HEK293 (cell line): ENCODE measurements at regions not wholly inside any gene's neighbourhood (a gene's known extent, or its start where the extent isn't known, plus 50 kb on each side); places are given as distances from the start of the nearest gene placed in this dataset.

Source experiments
- CTCF ChIP-seq: fragments of 450-650 bp; formaldehyde crosslinking; IDR thresholded peaks from 2 replicates; pipeline ENCODE4 v1.5.1; 2016; ENCODE audit warnings: missing biosample characterization, missing genetic modification characterization
- KLF7 ChIP-seq: fragments of 450-650 bp; formaldehyde crosslinking; IDR thresholded peaks from 2 replicates; pipeline ENCODE4 v1.5.1; 2016; ENCODE audit warnings: missing biosample characterization, missing genetic modification characterization, borderline replicate concordance
- MYNN ChIP-seq: fragments of 450-650 bp; formaldehyde crosslinking; IDR thresholded peaks from 2 replicates; pipeline ENCODE4 v1.5.1; 2016; ENCODE audit warnings: missing biosample characterization, missing genetic modification characterization, borderline replicate concordance
- TCF7L2 ChIP-seq: IDR thresholded peaks from 2 replicates; pipeline ENCODE4 v1.6.1; 2011; ENCODE audit warnings: low read depth, mild to moderate bottlenecking, inconsistent platforms, low read length, moderate library complexity, borderline replicate concordance
- ZBTB8A ChIP-seq: fragments of 450-650 bp; formaldehyde crosslinking; IDR thresholded peaks from 2 replicates; pipeline ENCODE4 v1.5.1; 2016; ENCODE audit warnings: missing biosample characterization, missing genetic modification characterization
- ZNF169 ChIP-seq: fragments of 450-650 bp; formaldehyde crosslinking; IDR thresholded peaks from 2 replicates; pipeline ENCODE4 v1.5.1; 2016; ENCODE audit warnings: missing biosample characterization, missing genetic modification characterization
- ZNF24 ChIP-seq: fragments of 450-650 bp; formaldehyde crosslinking; IDR thresholded peaks from 2 replicates; pipeline ENCODE4 v1.5.1; 2016; ENCODE audit warnings: missing biosample characterization, missing genetic modification characterization
- ZNF274 ChIP-seq, 2 experiments: fragments of 200-500 bp in 1 of 2; fragments of 450-650 bp in 1 of 2; sonication (Bioruptor generic) in 1 of 2; formaldehyde crosslinking in 1 of 2; IDR thresholded peaks; 2 replicates each; pipeline versions ENCODE4 v1.5.1 to v1.6.1; 2014 to 2016; ENCODE audit warnings: borderline replicate concordance in 1 of 2, inconsistent platforms in 1 of 2, low read length in 1 of 2, missing biosample characterization in 1 of 2, missing genetic modification characterization in 1 of 2
- ZNF302 ChIP-seq: fragments of 450-650 bp; formaldehyde crosslinking; IDR thresholded peaks from 2 replicates; pipeline ENCODE4 v1.5.1; 2016; ENCODE audit warnings: missing biosample characterization, missing genetic modification characterization, low read depth
- ZNF324 ChIP-seq: fragments of 450-650 bp; formaldehyde crosslinking; IDR thresholded peaks from 2 replicates; pipeline ENCODE4 v1.5.1; 2016; ENCODE audit warnings: missing biosample characterization, missing genetic modification characterization
- ZNF473 ChIP-seq: fragments of 450-650 bp; formaldehyde crosslinking; IDR thresholded peaks from 2 replicates; pipeline ENCODE4 v1.5.1; 2017; ENCODE audit warnings: missing biosample characterization, missing genetic modification characterization
- ZNF624 ChIP-seq: fragments of 450-650 bp; formaldehyde crosslinking; IDR thresholded peaks from 2 replicates; pipeline ENCODE4 v1.5.1; 2017; ENCODE audit warnings: missing biosample characterization, missing genetic modification characterization
- ZNF677 ChIP-seq: fragments of 450-650 bp; IDR thresholded peaks from 2 replicates; pipeline ENCODE4 v1.5.0; 2018; ENCODE audit warnings: missing biosample characterization, mild to moderate bottlenecking, missing genetic modification characterization, moderate library complexity

- TF ChIP-seq CTCF (tag by site-specific recombination) (no peak), ZNF302 (tag by site-specific recombination) (no peak), KLF7 (tag by site-specific recombination) (no peak), ZNF274 (IDR thresholded peaks at IDR 0.05; ENCODE audit: low read length) (no peak), ZNF274 (tag by site-specific recombination; IDR thresholded peaks at IDR 0.05; ENCODE audit: borderline replicate concordance) (no peak), ZNF324 (tag by site-specific recombination) (no peak), ZNF24 (tag by site-specific recombination) (no peak), TCF7L2 (no peak), ZNF169 (no peak), ZNF677 (tag by site-specific recombination) (no peak), ZNF473 (no peak), ZBTB8A (no peak), ZNF624 (tag by site-specific recombination) (no peak), MYNN (tag by site-specific recombination) (no peak)
These were observed 450.6 kb upstream of the HS3ST5 start for GRCh38 chr6:114793428-114793827.
